RCC 7860 (cell line): ENCODE measurements at regions not wholly inside any gene's neighbourhood (a gene's known extent, or its start where the extent isn't known, plus 50 kb on each side); places are given as distances from the start of the nearest gene placed in this dataset.
A peak's percentile ranks its signal among the peaks of the same experiment; 100 is the strongest.
"Not testable (repeated sequence)": the region's sequence is repeated elsewhere in the genome, so short reads cannot be mapped to it uniquely, and the experiment has no call there.

ENCODE experiments used
- DNase-seq: peaks from one replicate; pipeline ENCODE4 v3.0.0-alpha.2; 2015; ENCODE audit warnings: low spot score
- FAIRE-seq: peaks from 2 replicates; lab custom pipeline; 2012; peaks lifted over from hg19 to GRCh38; lab: Jason Lieb, UNC

GRCh38 chr11:71154261-71154805 is 98.0 kb downstream of the SHANK2 start:
- FAIRE-seq (no peak), DNase-seq (no peak)

- DNase-seq: peak; percentile 48
- peak; percentile 73 for FAIRE-seq
Observed at GRCh38 chr11:71153005-71153390, 99.4 kb downstream of the SHANK2 start.

GRCh38 chr11:71152312-71153004 is 99.9 kb downstream of the SHANK2 start:
- not testable (repeated sequence) for FAIRE-seq, DNase-seq

- DNase-seq (no peak), FAIRE-seq (no peak)
Observed at GRCh38 chr11:71151561-71151960, 100.8 kb downstream of the SHANK2 start.

GRCh38 chr11:71150859-71151258 is 101.5 kb downstream of the SHANK2 start:
- DNase-seq (no peak), FAIRE-seq (no peak)

GRCh38 chr11:71148716-71149115 is 103.7 kb downstream of the SHANK2 start:
- no peak for FAIRE-seq
- no peak for DNase-seq

- FAIRE-seq: no peak
- DNase-seq: no peak
Observed at GRCh38 chr11:71147331-71147730, 105.0 kb downstream of the SHANK2 start.

- FAIRE-seq (no peak), DNase-seq (no peak)
Observed at GRCh38 chr11:71146846-71147245, 105.5 kb downstream of the SHANK2 start.

- FAIRE-seq: no peak
- no peak for DNase-seq
Observed at GRCh38 chr11:71145988-71146824, 106.2 kb downstream of the SHANK2 start.

GRCh38 chr11:71145368-71145767 is 107.0 kb downstream of the SHANK2 start:
- no peak for FAIRE-seq

GRCh38 chr11:71144736-71145135 is 107.6 kb downstream of the SHANK2 start:
- DNase-seq (no peak), FAIRE-seq (no peak)

More at GRCh38 chr11:71145368-71145767, 107.0 kb downstream of the SHANK2 start:
- DNase-seq: no peak

- no peak for DNase-seq
- FAIRE-seq: no peak
Observed at GRCh38 chr11:71144010-71144409, 108.4 kb downstream of the SHANK2 start.

GRCh38 chr11:71140206-71140919 is 112.0 kb downstream of the SHANK2 start:
- FAIRE-seq (no peak), DNase-seq (no peak)

- DNase-seq (no peak), FAIRE-seq (no peak)
Observed at GRCh38 chr11:71139516-71140205, 112.7 kb downstream of the SHANK2 start.

GRCh38 chr11:71138737-71139425 is 113.5 kb downstream of the SHANK2 start:
- FAIRE-seq: no peak
- DNase-seq: no peak

GRCh38 chr11:71137376-71137775 is 115.0 kb downstream of the SHANK2 start:
- DNase-seq (no peak), FAIRE-seq (no peak)

- no peak for DNase-seq
- no peak for FAIRE-seq
Observed at GRCh38 chr11:71136095-71136845, 116.1 kb downstream of the SHANK2 start.

- FAIRE-seq: no peak
- DNase-seq: no peak
Observed at GRCh38 chr11:71135112-71135511, 117.3 kb downstream of the SHANK2 start.

- FAIRE-seq (no peak), DNase-seq (no peak)
Observed at GRCh38 chr11:71133946-71134345, 118.4 kb downstream of the SHANK2 start.
